ENCODE measurements at regions not wholly inside any gene's neighbourhood (a gene's known extent, or its start where the extent isn't known, plus 50 kb on each side); places are given as distances from the start of the nearest gene placed in this dataset.

GRCh38 chr12:125280482-125281377, 215.5 kb downstream of the AACS start:
- Histone ChIP-seq H3K4me3 (ENCODE audit: low read depth, low read length) (no peak overlapping the region), H3K36me3 (ENCODE audit: control insufficient read depth, insufficient read depth, low read length) (peaks cover 3% of the 10 kb centered on the region), H3K4me1 (ENCODE audit: control insufficient read depth, insufficient read depth, low read length) (peaks cover 18% of the 10 kb centered on the region), H3K27me3 (ENCODE audit: control insufficient read depth, insufficient read depth, low read length) (no peaks in the 10 kb centered on the region), H3K27ac (ENCODE audit: low read depth, low read length) (no peak overlapping the region), H3K9me3 (ENCODE audit: control insufficient read depth, insufficient read depth, low read length) (peaks cover 2% of the 10 kb centered on the region)
- peak in 1 of 6 donors; percentile 40 for DNase-seq (ENCODE audit: low read depth in 4 of 6, low spot score in 6 of 6)
- WGBS (ENCODE audit: insufficient coverage): 36% methylated on average over 17 of the region's 20 CpGs

- Histone ChIP-seq H3K9me3 (ENCODE audit: control insufficient read depth, insufficient read depth, low read length) (peaks cover 2% of the 10 kb centered on the region), H3K27ac (ENCODE audit: low read depth, low read length) (no peak overlapping the region), H3K27me3 (ENCODE audit: control insufficient read depth, insufficient read depth, low read length) (no peaks in the 10 kb centered on the region), H3K4me3 (ENCODE audit: low read depth, low read length) (no peak overlapping the region), H3K4me1 (ENCODE audit: control insufficient read depth, insufficient read depth, low read length) (peaks cover 18% of the 10 kb centered on the region), H3K36me3 (ENCODE audit: control insufficient read depth, insufficient read depth, low read length) (peaks cover 3% of the 10 kb centered on the region)
- DNase-seq (ENCODE audit: low read depth in 4 of 6, low spot score in 6 of 6): peak in 1 of 6 donors; percentile 82
- WGBS (ENCODE audit: insufficient coverage): 81% methylated on average over 5 of the region's 7 CpGs
Measured at GRCh38 chr12:125282921-125283320, 217.7 kb downstream of the AACS start.

- H3K4me3 ChIP-seq (ENCODE audit: low read depth, low read length): no peak overlapping the region
- DNase-seq (ENCODE audit: low read depth in 4 of 6, low spot score in 6 of 6): peak in 1 of 6 donors; percentile 27
- no peaks in the 10 kb centered on the region for H3K27me3 ChIP-seq (ENCODE audit: control insufficient read depth, insufficient read depth, low read length)
- H3K27ac ChIP-seq (ENCODE audit: low read depth, low read length): no peak overlapping the region
- H3K4me1 ChIP-seq (ENCODE audit: control insufficient read depth, insufficient read depth, low read length): peaks cover 18% of the 10 kb centered on the region
- 61% methylated on average over 2 of the region's 9 CpGs for WGBS (ENCODE audit: insufficient coverage)
- H3K36me3 ChIP-seq (ENCODE audit: control insufficient read depth, insufficient read depth, low read length): peaks cover 3% of the 10 kb centered on the region
- H3K9me3 ChIP-seq (ENCODE audit: control insufficient read depth, insufficient read depth, low read length): peaks cover 2% of the 10 kb centered on the region
Measured at GRCh38 chr12:125283521-125283920, 218.3 kb downstream of the AACS start.

- Histone ChIP-seq H3K27me3 (ENCODE audit: control insufficient read depth, insufficient read depth, low read length) (no peaks in the 10 kb centered on the region), H3K9me3 (ENCODE audit: control insufficient read depth, insufficient read depth, low read length) (peaks cover 2% of the 10 kb centered on the region), H3K4me3 (ENCODE audit: low read depth, low read length) (no peak overlapping the region), H3K36me3 (ENCODE audit: control insufficient read depth, insufficient read depth, low read length) (peaks cover 3% of the 10 kb centered on the region), H3K27ac (ENCODE audit: low read depth, low read length) (no peak overlapping the region), H3K4me1 (ENCODE audit: control insufficient read depth, insufficient read depth, low read length) (peaks cover 18% of the 10 kb centered on the region)
- 86% methylated on average over 2 of the region's 5 CpGs for WGBS (ENCODE audit: insufficient coverage)
- no peak for DNase-seq (ENCODE audit: low read depth in 4 of 6, low spot score in 6 of 6)
Measured at GRCh38 chr12:125284087-125284486, 218.9 kb downstream of the AACS start.

GRCh38 chr12:125284945-125285685, 219.9 kb downstream of the AACS start:
- 71% methylated on average over 7 of the region's 7 CpGs for WGBS (ENCODE audit: insufficient coverage)

GRCh38 chr12:125286005-125286727, 220.9 kb downstream of the AACS start:
- H3K27ac ChIP-seq (ENCODE audit: low read depth, low read length): no peak overlapping the region
- H3K4me1 ChIP-seq (ENCODE audit: control insufficient read depth, insufficient read depth, low read length): peaks cover 10% of the 10 kb centered on the region
- peaks cover 3% of the 10 kb centered on the region for H3K36me3 ChIP-seq (ENCODE audit: control insufficient read depth, insufficient read depth, low read length)
- no peak for DNase-seq (ENCODE audit: low read depth in 4 of 6, low spot score in 6 of 6)
- H3K4me3 ChIP-seq (ENCODE audit: low read depth, low read length): no peak overlapping the region
- H3K27me3 ChIP-seq (ENCODE audit: control insufficient read depth, insufficient read depth, low read length): no peaks in the 10 kb centered on the region
- peaks cover 2% of the 10 kb centered on the region for H3K9me3 ChIP-seq (ENCODE audit: control insufficient read depth, insufficient read depth, low read length)
- WGBS (ENCODE audit: insufficient coverage): 95% methylated on average over 3 of the region's 7 CpGs

More at GRCh38 chr12:125284945-125285685, 219.9 kb downstream of the AACS start:
- Histone ChIP-seq H3K9me3 (ENCODE audit: control insufficient read depth, insufficient read depth, low read length) (peaks cover 2% of the 10 kb centered on the region), H3K4me3 (ENCODE audit: low read depth, low read length) (no peak overlapping the region), H3K4me1 (ENCODE audit: control insufficient read depth, insufficient read depth, low read length) (peaks cover 18% of the 10 kb centered on the region), H3K27me3 (ENCODE audit: control insufficient read depth, insufficient read depth, low read length) (no peaks in the 10 kb centered on the region), H3K27ac (ENCODE audit: low read depth, low read length) (no peak overlapping the region), H3K36me3 (ENCODE audit: control insufficient read depth, insufficient read depth, low read length) (peaks cover 3% of the 10 kb centered on the region)
- DNase-seq (ENCODE audit: low read depth in 4 of 6, low spot score in 6 of 6): peak in 2 of 6 donors; percentile 40 to 55

- Histone ChIP-seq H3K36me3 (ENCODE audit: control insufficient read depth, insufficient read depth, low read length) (no peaks in the 10 kb centered on the region), H3K4me3 (ENCODE audit: low read depth, low read length) (no peak overlapping the region), H3K9me3 (ENCODE audit: control insufficient read depth, insufficient read depth, low read length) (peaks cover 2% of the 10 kb centered on the region), H3K4me1 (ENCODE audit: control insufficient read depth, insufficient read depth, low read length) (peaks cover 6% of the 10 kb centered on the region), H3K27ac (ENCODE audit: low read depth, low read length) (no peak overlapping the region), H3K27me3 (ENCODE audit: control insufficient read depth, insufficient read depth, low read length) (no peaks in the 10 kb centered on the region)
- WGBS (ENCODE audit: insufficient coverage): 79% methylated on average over 3 of the region's 5 CpGs
- no peak for DNase-seq (ENCODE audit: low read depth in 4 of 6, low spot score in 6 of 6)
Measured at GRCh38 chr12:125287155-125287847, 222.1 kb downstream of the AACS start.

- no peaks in the 10 kb centered on the region for H3K36me3 ChIP-seq (ENCODE audit: control insufficient read depth, insufficient read depth, low read length)
- no peak for DNase-seq (ENCODE audit: low read depth in 4 of 6, low spot score in 6 of 6)
- peaks cover 6% of the 10 kb centered on the region for H3K4me1 ChIP-seq (ENCODE audit: control insufficient read depth, insufficient read depth, low read length)
- H3K27me3 ChIP-seq (ENCODE audit: control insufficient read depth, insufficient read depth, low read length): no peaks in the 10 kb centered on the region
- 76% methylated on average over 2 of the region's 7 CpGs for WGBS (ENCODE audit: insufficient coverage)
- no peak overlapping the region for H3K4me3 ChIP-seq (ENCODE audit: low read depth, low read length)
- no peak overlapping the region for H3K27ac ChIP-seq (ENCODE audit: low read depth, low read length)
- peaks cover under 1% of the 10 kb centered on the region for H3K9me3 ChIP-seq (ENCODE audit: control insufficient read depth, insufficient read depth, low read length)
Measured at GRCh38 chr12:125288931-125289928, 224.0 kb downstream of the AACS start.

Measured in spinal cord (tissue), 9 donors.